ENCODE measurements at regions not wholly inside any gene's neighbourhood (a gene's known extent, or its start where the extent isn't known, plus 50 kb on each side); places are given as distances from the start of the nearest gene placed in this dataset.

DNA sequence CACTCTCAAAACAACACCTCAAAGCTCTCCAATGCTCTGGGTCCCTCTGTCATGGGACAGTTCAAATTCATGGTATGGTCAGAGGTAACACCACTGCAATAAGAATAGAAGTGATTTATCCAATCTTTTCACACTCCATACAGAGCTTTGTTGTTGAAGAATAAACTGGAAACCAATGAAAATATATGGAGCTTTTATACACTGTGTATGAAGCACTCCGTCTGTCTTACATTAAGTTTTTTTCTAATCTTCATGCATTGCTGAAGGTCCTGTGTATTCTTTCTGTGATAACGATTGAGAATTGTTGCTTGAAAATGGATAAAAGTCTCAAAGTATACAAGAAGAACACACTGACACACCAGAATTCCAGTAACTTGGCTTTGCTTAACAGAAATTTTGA, 603.7 kb upstream of the LUZP2 start:
- TF ChIP-seq, protein P1, sequence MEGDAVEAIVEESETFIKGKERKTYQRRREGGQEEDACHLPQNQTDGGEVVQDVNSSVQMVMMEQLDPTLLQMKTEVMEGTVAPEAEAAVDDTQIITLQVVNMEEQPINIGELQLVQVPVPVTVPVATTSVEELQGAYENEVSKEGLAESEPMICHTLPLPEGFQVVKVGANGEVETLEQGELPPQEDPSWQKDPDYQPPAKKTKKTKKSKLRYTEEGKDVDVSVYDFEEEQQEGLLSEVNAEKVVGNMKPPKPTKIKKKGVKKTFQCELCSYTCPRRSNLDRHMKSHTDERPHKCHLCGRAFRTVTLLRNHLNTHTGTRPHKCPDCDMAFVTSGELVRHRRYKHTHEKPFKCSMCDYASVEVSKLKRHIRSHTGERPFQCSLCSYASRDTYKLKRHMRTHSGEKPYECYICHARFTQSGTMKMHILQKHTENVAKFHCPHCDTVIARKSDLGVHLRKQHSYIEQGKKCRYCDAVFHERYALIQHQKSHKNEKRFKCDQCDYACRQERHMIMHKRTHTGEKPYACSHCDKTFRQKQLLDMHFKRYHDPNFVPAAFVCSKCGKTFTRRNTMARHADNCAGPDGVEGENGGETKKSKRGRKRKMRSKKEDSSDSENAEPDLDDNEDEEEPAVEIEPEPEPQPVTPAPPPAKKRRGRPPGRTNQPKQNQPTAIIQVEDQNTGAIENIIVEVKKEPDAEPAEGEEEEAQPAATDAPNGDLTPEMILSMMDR (IDR thresholded peaks at IDR 0.05): no peak
- TF ChIP-seq POLR2A (IDR thresholded peaks at IDR 0.05): no peak
